H54 (cell line): ENCODE measurements at regions not wholly inside any gene's neighbourhood (a gene's known extent, or its start where the extent isn't known, plus 50 kb on each side); places are given as distances from the start of the nearest gene placed in this dataset.

Experiments
- DNase-seq: peaks from one replicate; pipeline ENCODE4 v3.0.0; 2011; ENCODE audit warnings: low spot score, mixed read lengths; ENCODE audit not compliant: insufficient read length
- FAIRE-seq: peaks from 3 replicates; lab custom pipeline; 2011; peaks lifted over from hg19 to GRCh38; lab: Jason Lieb, UNC
- POLR2A ChIP-seq: IDR thresholded peaks from 2 replicates; pipeline ENCODE4 v1.6.1; 2011; ENCODE audit warnings: low read depth, mild to moderate bottlenecking, low read length

- FAIRE-seq (no peak), DNase-seq (no peak)
- no peak for TF ChIP-seq POLR2A
Observed at GRCh38 chr3:27544372-27544865, 60.2 kb upstream of the SLC4A7 start.

- DNase-seq (no peak), FAIRE-seq (no peak)
- TF ChIP-seq POLR2A: no peak
Observed at GRCh38 chr3:27542476-27542875, 58.3 kb upstream of the SLC4A7 start.

- FAIRE-seq (no peak), DNase-seq (no peak)
- TF ChIP-seq POLR2A: no peak
Observed at GRCh38 chr3:27540231-27540630, 56.0 kb upstream of the SLC4A7 start.

GRCh38 chr3:27536491-27536890 lies 52.3 kb upstream of the SLC4A7 start:
- TF ChIP-seq POLR2A: no peak
- FAIRE-seq: no peak
- DNase-seq: no peak

- TF ChIP-seq POLR2A: no peak
- DNase-seq (no peak), FAIRE-seq (peak; percentile 38)
Observed at GRCh38 chr3:27535809-27536392, 51.7 kb upstream of the SLC4A7 start.

GRCh38 chr3:27533718-27534573 lies 49.8 kb upstream of the SLC4A7 start:
- TF ChIP-seq POLR2A: no peak
- peak; percentile 50 for DNase-seq
- FAIRE-seq: peak; percentile 96
